BJ (cell line): ENCODE measurements at regions not wholly inside any gene's neighbourhood (a gene's known extent, or its start where the extent isn't known, plus 50 kb on each side); places are given as distances from the start of the nearest gene placed in this dataset.
"Not testable (repeated sequence)": the region's sequence is repeated elsewhere in the genome, so short reads cannot be mapped to it uniquely, and the experiment has no call there.

Experiments
- CTCF ChIA-PET: fragments of 350-600 bp; formaldehyde crosslinking; extraction: SDS; loops from one replicate; lab custom pipeline; 2021; ENCODE audit warnings: antibody characterized with exemption, inconsistent platforms; lab: Yijun Ruan, JAX
- POLR2A ChIA-PET: fragments of 300-600 bp; sonication (Branson Sonifier 250); formaldehyde crosslinking; extraction: SDS; loops from one replicate; lab custom pipeline; 2021; ENCODE audit warnings: antibody characterized with exemption; lab: Charles Lee
- DNase-seq: peaks from one replicate; pipeline ENCODE4 v3.0.0-alpha.2; 2011; ENCODE audit warnings: low read depth
- H3K27me3 ChIP-seq: 2 replicates; pipeline ENCODE4 v1.6.0; 2011; ENCODE audit warnings: low read length; ENCODE audit not compliant: control insufficient read depth, insufficient read depth
- H3K36me3 ChIP-seq: 2 replicates; pipeline ENCODE4 v1.5.1; 2011; ENCODE audit warnings: low read length; ENCODE audit not compliant: control insufficient read depth, insufficient read depth
- H3K4me3 ChIP-seq: 2 replicates; pipeline ENCODE4 v1.5.1; 2011; ENCODE audit warnings: low read depth, mild to moderate bottlenecking, control low read depth, low read length
- TF ChIP-seq, protein P1 (sequence below): IDR thresholded peaks from 2 replicates; pipeline ENCODE4 v1.5.1; 2011; ENCODE audit warnings: low read depth, mild to moderate bottlenecking, control low read depth, inconsistent platforms, low read length, moderate library complexity; ENCODE audit not compliant: insufficient read depth

DNA sequence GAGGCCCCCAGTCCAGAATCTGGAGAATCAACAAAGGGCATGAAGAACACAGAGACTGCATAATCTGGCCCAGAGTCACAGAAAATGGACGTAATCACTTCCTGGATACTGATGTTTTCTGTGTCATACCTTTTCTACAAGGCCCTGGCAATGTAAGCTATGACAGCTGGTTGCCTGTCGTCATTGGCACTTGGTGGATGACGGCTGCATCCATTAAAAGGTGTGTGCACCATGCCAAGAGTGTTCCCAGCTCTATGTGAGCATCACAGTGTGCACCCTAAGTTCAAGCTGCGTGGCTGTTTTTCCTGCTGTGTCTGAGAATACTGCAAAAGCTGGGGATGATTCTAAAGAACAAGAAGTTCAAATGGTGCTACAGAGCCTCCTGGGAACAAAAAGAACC is 275.2 kb upstream of the CNR1 start:
- CTCF ChIA-PET, result no interaction called here
- POLR2A ChIA-PET, result no interaction called here
- H3K4me3 ChIP-seq, result no peak overlapping the region
- no peaks in the 10 kb centered on the region for H3K36me3 ChIP-seq
- TF ChIP-seq, protein P1, sequence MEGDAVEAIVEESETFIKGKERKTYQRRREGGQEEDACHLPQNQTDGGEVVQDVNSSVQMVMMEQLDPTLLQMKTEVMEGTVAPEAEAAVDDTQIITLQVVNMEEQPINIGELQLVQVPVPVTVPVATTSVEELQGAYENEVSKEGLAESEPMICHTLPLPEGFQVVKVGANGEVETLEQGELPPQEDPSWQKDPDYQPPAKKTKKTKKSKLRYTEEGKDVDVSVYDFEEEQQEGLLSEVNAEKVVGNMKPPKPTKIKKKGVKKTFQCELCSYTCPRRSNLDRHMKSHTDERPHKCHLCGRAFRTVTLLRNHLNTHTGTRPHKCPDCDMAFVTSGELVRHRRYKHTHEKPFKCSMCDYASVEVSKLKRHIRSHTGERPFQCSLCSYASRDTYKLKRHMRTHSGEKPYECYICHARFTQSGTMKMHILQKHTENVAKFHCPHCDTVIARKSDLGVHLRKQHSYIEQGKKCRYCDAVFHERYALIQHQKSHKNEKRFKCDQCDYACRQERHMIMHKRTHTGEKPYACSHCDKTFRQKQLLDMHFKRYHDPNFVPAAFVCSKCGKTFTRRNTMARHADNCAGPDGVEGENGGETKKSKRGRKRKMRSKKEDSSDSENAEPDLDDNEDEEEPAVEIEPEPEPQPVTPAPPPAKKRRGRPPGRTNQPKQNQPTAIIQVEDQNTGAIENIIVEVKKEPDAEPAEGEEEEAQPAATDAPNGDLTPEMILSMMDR, result no peak
- no peak for DNase-seq
- no peaks in the 10 kb centered on the region for H3K27me3 ChIP-seq

DNA sequence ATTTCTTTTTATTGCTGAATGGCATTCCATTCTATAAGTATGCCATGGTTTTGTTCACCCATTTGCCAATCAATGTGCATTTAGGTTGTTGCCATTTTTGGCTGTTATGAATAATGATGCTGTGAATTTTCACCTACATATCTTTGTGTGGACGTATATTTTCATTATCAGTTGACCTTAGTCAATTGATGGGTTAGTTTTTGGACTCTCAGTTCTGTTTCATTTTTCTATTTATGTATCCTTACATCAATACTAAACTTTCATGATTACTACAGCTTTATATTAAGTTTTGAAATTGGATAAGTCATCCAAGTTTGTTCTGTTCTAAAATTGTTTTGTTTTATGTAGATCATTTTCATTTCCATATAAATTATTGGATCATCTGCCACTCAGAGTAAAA is 261.9 kb upstream of the CNR1 start:
- Histone ChIP-seq H3K36me3 (no peaks in the 10 kb centered on the region), H3K4me3 (no peak overlapping the region), H3K27me3 (no peaks in the 10 kb centered on the region)
- ChIA-PET CTCF (no interaction called here), POLR2A (no interaction called here)
- DNase-seq, result no peak
- TF ChIP-seq, protein P1, result no peak

DNA sequence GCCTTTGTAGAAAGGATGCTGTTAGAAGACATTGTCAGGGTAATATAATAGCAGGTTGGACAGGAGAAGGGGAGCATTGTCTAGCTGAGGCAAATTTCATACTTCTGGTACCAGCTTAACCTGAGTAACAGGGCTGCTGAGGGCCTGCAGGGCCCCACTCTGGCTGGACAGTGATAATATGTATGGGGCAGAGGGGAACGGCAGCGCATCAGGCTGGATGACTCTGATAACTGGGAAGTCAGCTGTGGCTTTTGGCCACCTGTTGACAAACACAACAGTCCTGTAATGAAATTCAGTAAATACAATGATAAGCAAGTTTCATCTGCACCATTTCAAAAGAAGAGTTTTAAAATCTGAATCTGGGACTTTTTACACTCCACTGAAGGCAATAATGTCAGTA is 259.9 kb upstream of the CNR1 start:
- H3K36me3 ChIP-seq, result no peaks in the 10 kb centered on the region
- ChIA-PET CTCF (no interaction called here), POLR2A (no interaction called here)
- DNase-seq, result no peak
- TF ChIP-seq, protein P1, result no peak
- H3K4me3 ChIP-seq, result no peak overlapping the region
- H3K27me3 ChIP-seq, result no peaks in the 10 kb centered on the region

DNA sequence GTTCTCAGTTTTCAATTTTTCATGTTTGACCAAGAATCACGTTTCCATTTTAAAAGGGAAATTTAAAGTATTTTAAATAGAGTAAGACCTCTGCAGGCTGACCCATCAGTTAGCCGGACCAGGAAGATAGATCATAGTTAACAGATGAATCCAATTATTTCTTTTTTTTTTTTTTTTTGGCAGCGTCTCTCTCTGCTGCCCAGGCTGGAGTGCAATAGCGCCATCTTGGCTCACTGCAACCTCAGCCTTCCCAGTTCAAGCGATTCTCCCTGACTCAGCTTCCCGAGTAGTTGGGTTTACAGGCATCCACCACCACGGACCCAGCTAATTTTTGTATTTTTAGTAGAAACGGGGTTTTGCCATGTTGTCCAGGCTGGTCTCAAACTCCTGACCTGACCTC is 256.7 kb upstream of the CNR1 start:
- no peak for DNase-seq
- CTCF ChIA-PET, result no interaction called here
- no peaks in the 10 kb centered on the region for H3K36me3 ChIP-seq

DNA sequence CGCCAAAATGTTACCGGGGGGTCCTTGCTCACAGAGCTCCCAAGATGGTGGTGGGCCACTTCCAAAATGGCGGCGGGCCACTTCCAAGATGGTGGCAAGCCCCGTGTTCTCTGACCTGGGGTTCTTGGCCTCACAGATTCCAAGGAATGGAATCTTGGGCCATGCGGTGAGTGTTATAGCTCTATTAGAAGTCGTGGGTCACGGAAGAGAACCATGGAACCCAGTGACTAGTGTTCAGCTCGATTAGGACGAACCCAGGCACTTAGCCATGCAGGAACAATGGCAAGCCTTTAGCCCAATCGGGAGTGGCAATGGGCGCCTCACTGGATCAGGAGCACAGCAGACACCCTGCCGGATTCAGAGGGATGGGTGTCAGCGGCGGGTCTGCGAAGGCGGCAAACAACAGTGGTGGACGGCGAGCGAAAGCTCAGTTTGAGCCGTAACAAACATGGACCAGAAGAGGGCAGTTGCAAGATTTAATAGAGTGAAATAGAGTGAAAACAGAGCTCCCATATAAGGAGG is 254.9 kb upstream of the CNR1 start:
- CTCF ChIA-PET, result interaction anchor here (1.1 kb wide), 1 partner anchor 13 kb away, joined by 3 read pairs; no protein-coding TSS in a partner anchor
- H3K4me3 ChIP-seq, DNase-seq, H3K36me3 ChIP-seq, POLR2A ChIA-PET, H3K27me3 ChIP-seq: not testable (repeated sequence)

More for the DNA sequence above, 256.7 kb upstream of the CNR1 start:
- Histone ChIP-seq H3K4me3 (no peak overlapping the region), H3K27me3 (no peaks in the 10 kb centered on the region)
- TF ChIP-seq, protein P1, result peak; percentile 34; the same call in 1 of the 2 replicates
- POLR2A ChIA-PET, result no interaction called here

DNA sequence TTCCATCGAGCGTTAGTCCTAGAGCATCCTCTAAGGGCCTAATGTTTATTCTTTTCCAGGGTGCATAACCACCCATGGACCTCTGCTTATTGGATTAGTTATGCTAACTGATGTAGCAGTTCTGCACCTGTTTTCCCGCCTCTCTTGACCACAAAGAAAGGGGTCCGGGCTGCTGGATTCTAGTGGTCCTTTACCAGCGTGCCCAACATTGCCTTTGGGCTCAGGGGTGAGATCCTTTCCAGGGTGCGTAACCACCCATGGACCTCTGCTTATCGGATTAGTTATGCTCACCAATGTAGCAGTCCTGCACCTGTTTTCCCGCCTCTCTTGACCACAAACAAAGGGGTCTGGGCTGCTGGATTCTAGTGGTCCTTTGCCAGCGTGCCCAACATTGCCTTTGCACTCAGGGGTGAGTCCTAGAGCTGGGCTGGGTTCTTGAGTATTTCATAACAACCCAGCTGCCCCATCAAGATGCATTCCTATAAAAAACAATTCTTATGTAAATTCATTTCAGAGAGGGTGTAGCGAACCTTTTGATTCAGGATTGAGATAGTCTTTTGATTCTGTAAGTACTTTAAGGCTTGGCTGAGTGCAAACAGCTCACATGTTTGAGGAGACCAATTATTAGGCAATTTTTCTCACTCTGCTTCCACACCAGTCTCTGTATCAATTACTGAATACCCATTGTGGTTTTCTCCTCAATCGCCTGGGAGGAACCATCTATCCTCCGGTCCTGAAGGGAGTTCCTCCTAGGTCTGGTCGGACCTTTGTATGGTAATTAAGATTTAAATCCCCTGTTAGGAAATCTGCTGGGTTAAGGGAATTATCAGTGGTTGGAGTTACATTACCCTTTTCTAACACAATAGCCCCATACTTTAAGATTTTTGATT is 253.0 kb upstream of the CNR1 start:
- DNase-seq, H3K4me3 ChIP-seq, POLR2A ChIA-PET, H3K36me3 ChIP-seq, H3K27me3 ChIP-seq: not testable (repeated sequence)
- CTCF ChIA-PET, result interaction anchor here (1.2 kb wide), 1 partner anchor 15 kb away, joined by 3 read pairs; no protein-coding TSS in a partner anchor

DNA sequence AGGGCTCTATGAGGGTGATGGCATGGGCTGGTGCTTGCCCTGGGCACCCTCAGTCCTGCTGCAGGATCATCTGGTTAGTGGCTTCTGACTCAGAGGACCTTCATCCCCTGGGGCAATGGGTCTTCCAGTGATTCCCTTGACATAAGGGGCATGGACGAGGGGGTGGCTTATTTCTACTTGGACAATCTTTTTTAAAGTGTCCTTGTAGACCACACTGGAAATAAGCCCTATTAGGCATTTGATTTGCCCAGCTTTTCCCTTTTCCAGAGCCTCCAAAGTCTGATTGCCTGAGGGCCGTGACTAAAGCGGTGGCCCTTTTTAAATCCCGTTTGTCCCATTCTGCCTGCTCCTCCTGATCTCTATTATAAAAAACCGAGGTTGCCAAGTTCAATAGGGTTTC is 251.2 kb upstream of the CNR1 start:
- H3K27me3 ChIP-seq, DNase-seq, POLR2A ChIA-PET, H3K4me3 ChIP-seq, H3K36me3 ChIP-seq, CTCF ChIA-PET: not testable (repeated sequence)
